Neural progenitor cell (in vitro differentiated cells): ENCODE measurements at regions not wholly inside any gene's neighbourhood (a gene's known extent, or its start where the extent isn't known, plus 50 kb on each side); places are given as distances from the start of the nearest gene placed in this dataset.

Experiments used
- DNase-seq: peaks from one replicate; pipeline ENCODE4 v3.0.0-alpha.2; 2016; ENCODE audit warnings: low spot score
- H2AFZ ChIP-seq: fragments of 200-600 bp; sonication (generic); replicated peaks from 2 replicates; pipeline ENCODE4 v1.6.1; 2016; ENCODE audit warnings: antibody characterized with exemption
- H3F3A ChIP-seq: fragments of 200-600 bp; sonication (generic); 2 replicates; pipeline ENCODE4 v1.6.1; 2016; ENCODE audit warnings: antibody characterized with exemption, low read depth
- H3K27ac ChIP-seq: fragments of 200-600 bp; sonication (generic); 2 replicates; pipeline ENCODE4 v1.5.1; 2016; ENCODE audit warnings: mild to moderate bottlenecking
- H3K27me3 ChIP-seq: fragments of 200-600 bp; sonication (generic); 2 replicates; pipeline ENCODE4 v1.6.1; 2016; ENCODE audit warnings: mild to moderate bottlenecking, moderate library complexity
- H3K36me3 ChIP-seq: fragments of 200-600 bp; sonication (generic); 2 replicates; pipeline ENCODE4 v1.5.1; 2016
- H3K4me1 ChIP-seq: fragments of 200-600 bp; sonication (generic); 2 replicates; pipeline ENCODE4 v1.6.1; 2016; ENCODE audit warnings: mixed run types
- H3K4me2 ChIP-seq: fragments of 200-600 bp; sonication (generic); 2 replicates; pipeline ENCODE4 v1.6.1; 2016
- H3K4me3 ChIP-seq: fragments of 200-600 bp; sonication (generic); 2 replicates; pipeline ENCODE4 v1.5.1; 2016
- H3K79me2 ChIP-seq: fragments of 200-600 bp; sonication (generic); 2 replicates; pipeline ENCODE4 v1.6.1; 2016; ENCODE audit warnings: low read depth
- H3K9ac ChIP-seq: fragments of 200-600 bp; sonication (generic); 2 replicates; pipeline ENCODE4 v1.6.1; 2016
- H3K9me3 ChIP-seq: fragments of 200-600 bp; sonication (generic); 2 replicates; pipeline ENCODE4 v1.5.1; 2016; ENCODE audit warnings: low read depth
- H4K20me1 ChIP-seq: fragments of 200-600 bp; sonication (generic); 2 replicates; pipeline ENCODE4 v1.6.1; 2016; ENCODE audit warnings: low read depth
- H3K27ac Mint-ChIP-seq: 3 replicates; pipeline ENCODE4 v1.8.0; 2021; ENCODE audit warnings: mixed read lengths
- H3K27me3 Mint-ChIP-seq: 2 replicates; pipeline ENCODE4 v1.8.0; 2022; ENCODE audit warnings: low read depth, mild to moderate bottlenecking, inconsistent platforms, moderate library complexity, mixed read lengths; ENCODE audit not compliant: insufficient read depth
- H3K36me3 Mint-ChIP-seq: 3 replicates; pipeline ENCODE4 v1.8.0; 2021; ENCODE audit warnings: mixed read lengths
- H3K4me1 Mint-ChIP-seq: 3 replicates; pipeline ENCODE4 v1.8.0; 2021; ENCODE audit warnings: mixed read lengths
- H3K4me3 Mint-ChIP-seq: 3 replicates; pipeline ENCODE4 v1.8.0; 2021; ENCODE audit warnings: mild to moderate bottlenecking, moderate library complexity, mixed read lengths
- H3K9me3 Mint-ChIP-seq: 3 replicates; pipeline ENCODE4 v1.8.0; 2020; ENCODE audit warnings: mixed read lengths
- EZH2 ChIP-seq: fragments of 200-600 bp; sonication (generic); IDR thresholded peaks from 2 replicates; pipeline ENCODE4 v1.6.1; 2017; ENCODE audit warnings: antibody characterized with exemption, mild to moderate bottlenecking, moderate library complexity
- EZH2phosphoT487 ChIP-seq: fragments of 200-600 bp; sonication (generic); IDR thresholded peaks from 2 replicates; pipeline ENCODE4 v1.6.1; 2017; ENCODE audit warnings: antibody characterized with exemption
- TF ChIP-seq, protein P1 (sequence below): fragments of 200-600 bp; sonication (generic); IDR thresholded peaks from 2 replicates; pipeline ENCODE4 v1.5.1; 2017; ENCODE audit warnings: antibody characterized with exemption, mild to moderate bottlenecking

GRCh38 chr2:18178736-18179349, 300.4 kb downstream of the KCNS3 start:
- Mint-ChIP-seq H3K9me3 (no peaks in the 10 kb centered on the region), H3K36me3 (no peaks in the 10 kb centered on the region), H3K27me3 (peaks cover 2% of the 10 kb centered on the region), H3K4me3 (no peak overlapping the region), H3K4me1 (peaks cover 23% of the 10 kb centered on the region), H3K27ac (no peak overlapping the region)
- Histone ChIP-seq H2AFZ (no peak overlapping the region), H3K36me3 (no peaks in the 10 kb centered on the region), H3K27ac (no peak overlapping the region), H3K79me2 (no peaks in the 10 kb centered on the region), H3K4me2 (no peak overlapping the region), H3K27me3 (no peaks in the 10 kb centered on the region), H3K9ac (no peak overlapping the region), H4K20me1 (no peaks in the 10 kb centered on the region), H3F3A (no peaks in the 10 kb centered on the region), H3K4me3 (no peak overlapping the region), H3K4me1 (peaks cover 4% of the 10 kb centered on the region), H3K9me3 (no peaks in the 10 kb centered on the region)
- peak; percentile 79 for DNase-seq
- TF ChIP-seq, protein P1, sequence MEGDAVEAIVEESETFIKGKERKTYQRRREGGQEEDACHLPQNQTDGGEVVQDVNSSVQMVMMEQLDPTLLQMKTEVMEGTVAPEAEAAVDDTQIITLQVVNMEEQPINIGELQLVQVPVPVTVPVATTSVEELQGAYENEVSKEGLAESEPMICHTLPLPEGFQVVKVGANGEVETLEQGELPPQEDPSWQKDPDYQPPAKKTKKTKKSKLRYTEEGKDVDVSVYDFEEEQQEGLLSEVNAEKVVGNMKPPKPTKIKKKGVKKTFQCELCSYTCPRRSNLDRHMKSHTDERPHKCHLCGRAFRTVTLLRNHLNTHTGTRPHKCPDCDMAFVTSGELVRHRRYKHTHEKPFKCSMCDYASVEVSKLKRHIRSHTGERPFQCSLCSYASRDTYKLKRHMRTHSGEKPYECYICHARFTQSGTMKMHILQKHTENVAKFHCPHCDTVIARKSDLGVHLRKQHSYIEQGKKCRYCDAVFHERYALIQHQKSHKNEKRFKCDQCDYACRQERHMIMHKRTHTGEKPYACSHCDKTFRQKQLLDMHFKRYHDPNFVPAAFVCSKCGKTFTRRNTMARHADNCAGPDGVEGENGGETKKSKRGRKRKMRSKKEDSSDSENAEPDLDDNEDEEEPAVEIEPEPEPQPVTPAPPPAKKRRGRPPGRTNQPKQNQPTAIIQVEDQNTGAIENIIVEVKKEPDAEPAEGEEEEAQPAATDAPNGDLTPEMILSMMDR: peak; percentile 95
- TF ChIP-seq EZH2phosphoT487: no peak

- Histone ChIP-seq H3K27ac (no peak overlapping the region), H3K79me2 (no peaks in the 10 kb centered on the region), H3K9me3 (no peaks in the 10 kb centered on the region), H3K36me3 (no peaks in the 10 kb centered on the region), H2AFZ (no peak overlapping the region), H3F3A (no peaks in the 10 kb centered on the region), H3K4me1 (peaks cover 4% of the 10 kb centered on the region), H3K27me3 (no peaks in the 10 kb centered on the region), H3K4me3 (no peak overlapping the region), H4K20me1 (no peaks in the 10 kb centered on the region), H3K9ac (no peak overlapping the region), H3K4me2 (no peak overlapping the region)
- TF ChIP-seq EZH2: no peak
- TF ChIP-seq, protein P1: no peak
- TF ChIP-seq EZH2phosphoT487: no peak
- no peaks in the 10 kb centered on the region for H3K36me3 Mint-ChIP-seq
- H3K9me3 Mint-ChIP-seq: no peaks in the 10 kb centered on the region
- peaks cover 16% of the 10 kb centered on the region for H3K4me1 Mint-ChIP-seq
- DNase-seq: no peak
- no peak overlapping the region for H3K4me3 Mint-ChIP-seq
- H3K27me3 Mint-ChIP-seq: peaks cover 2% of the 10 kb centered on the region
- H3K27ac Mint-ChIP-seq: no peak overlapping the region
These were observed 298.3 kb downstream of the KCNS3 start for GRCh38 chr2:18176679-18177215.

DNA sequence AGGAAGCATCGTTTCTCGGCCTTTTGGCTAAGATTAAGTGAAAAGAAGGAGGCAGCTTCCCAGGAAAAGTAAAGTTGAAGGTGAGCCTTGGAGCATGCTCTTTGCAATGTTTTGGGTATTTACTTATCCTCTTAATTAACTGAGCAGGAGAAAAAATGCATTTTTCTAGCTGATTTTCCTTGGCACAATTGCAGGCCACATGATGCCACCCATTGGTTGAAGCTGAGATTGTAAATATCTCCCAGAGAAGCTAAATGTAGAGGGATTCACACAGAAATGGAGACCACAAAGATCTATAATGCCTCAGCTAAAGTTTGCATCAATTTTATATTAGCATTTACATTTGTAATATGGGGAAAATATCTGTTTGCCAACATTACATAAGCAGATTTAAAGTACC, 294.1 kb downstream of the KCNS3 start:
- Histone ChIP-seq H3K9ac (no peak overlapping the region), H3K4me1 (no peaks in the 10 kb centered on the region), H3K4me3 (no peak overlapping the region), H3K27ac (no peak overlapping the region), H4K20me1 (no peaks in the 10 kb centered on the region), H3K36me3 (no peaks in the 10 kb centered on the region), H3K4me2 (no peak overlapping the region), H3K9me3 (no peaks in the 10 kb centered on the region), H3F3A (no peaks in the 10 kb centered on the region), H3K79me2 (no peaks in the 10 kb centered on the region), H2AFZ (no peak overlapping the region), H3K27me3 (no peaks in the 10 kb centered on the region)
- no peak overlapping the region for H3K4me3 Mint-ChIP-seq
- no peaks in the 10 kb centered on the region for H3K4me1 Mint-ChIP-seq
- no peak overlapping the region for H3K27ac Mint-ChIP-seq
- no peaks in the 10 kb centered on the region for H3K9me3 Mint-ChIP-seq
- peaks cover 3% of the 10 kb centered on the region for H3K27me3 Mint-ChIP-seq
- TF ChIP-seq, protein P1: peak; percentile 7
- TF ChIP-seq EZH2phosphoT487: no peak
- no peak for DNase-seq
- no peaks in the 10 kb centered on the region for H3K36me3 Mint-ChIP-seq
